SJSA1 (cell line): ENCODE measurements at regions not wholly inside any gene's neighbourhood (a gene's known extent, or its start where the extent isn't known, plus 50 kb on each side); places are given as distances from the start of the nearest gene placed in this dataset.

Source experiments
- DNase-seq, 2 experiments: peaks; one replicate each; pipeline ENCODE4 v3.0.0-alpha.2; 2015 to 2020; ENCODE audit warnings: low spot score in 2 of 2, low read depth in 1 of 2
- H3K27ac ChIP-seq: fragments of 250-450 bp; sonication (Bioruptor Pico); 2 replicates; pipeline ENCODE4 v1.5.1; 2020; ENCODE audit warnings: mild to moderate bottlenecking, moderate library complexity
- H3K27me3 ChIP-seq: fragments of 250-450 bp; sonication (Bioruptor Pico); replicated peaks from 2 replicates; pipeline ENCODE4 v1.5.1; 2020; ENCODE audit warnings: mild to moderate bottlenecking, moderate library complexity
- H3K36me3 ChIP-seq: fragments of 250-450 bp; sonication (Bioruptor Pico); 2 replicates; pipeline ENCODE4 v1.5.1; 2020; ENCODE audit warnings: mild to moderate bottlenecking
- H3K4me1 ChIP-seq: fragments of 250-450 bp; sonication (Bioruptor Pico); replicated peaks from 2 replicates; pipeline ENCODE4 v1.6.1; 2021; ENCODE audit warnings: mild to moderate bottlenecking
- H3K4me3 ChIP-seq: fragments of 250-450 bp; sonication (Bioruptor Pico); 2 replicates; pipeline ENCODE4 v1.5.1; 2020; ENCODE audit warnings: mild to moderate bottlenecking
- H3K9me3 ChIP-seq: fragments of 250-450 bp; sonication (Bioruptor Pico); replicated peaks from 2 replicates; pipeline ENCODE4 v1.5.1; 2020; ENCODE audit warnings: mild to moderate bottlenecking

- Histone ChIP-seq H3K4me3 (no peak overlapping the region), H3K27me3 (peaks cover 3% of the 10 kb centered on the region; the same call in 1 of the 2 replicates), H3K36me3 (no peaks in the 10 kb centered on the region), H3K4me1 (no peaks in the 10 kb centered on the region), H3K9me3 (no peaks in the 10 kb centered on the region), H3K27ac (no peak overlapping the region)
- no peak for DNase-seq
These were observed 534.5 kb downstream of the TNS3 start for GRCh38 chr7:47047384-47047783.

GRCh38 chr7:47046949-47047348, 535.0 kb downstream of the TNS3 start:
- DNase-seq = no peak
- Histone ChIP-seq H3K36me3 (no peaks in the 10 kb centered on the region), H3K27ac (no peak overlapping the region), H3K9me3 (no peaks in the 10 kb centered on the region), H3K4me3 (no peak overlapping the region), H3K4me1 (no peaks in the 10 kb centered on the region), H3K27me3 (peaks cover 3% of the 10 kb centered on the region; the same call in 1 of the 2 replicates)

- no peaks in the 10 kb centered on the region for H3K9me3 ChIP-seq
- peaks cover under 1% of the 10 kb centered on the region; the same call in 1 of the 2 replicates for H3K27me3 ChIP-seq
- H3K4me3 ChIP-seq = no peak overlapping the region
- DNase-seq = no peak
- no peak overlapping the region for H3K27ac ChIP-seq
- H3K4me1 ChIP-seq = no peaks in the 10 kb centered on the region
- H3K36me3 ChIP-seq = no peaks in the 10 kb centered on the region
These were observed 536.5 kb downstream of the TNS3 start for GRCh38 chr7:47045207-47046051.

- no peak overlapping the region for H3K4me3 ChIP-seq
- no peaks in the 10 kb centered on the region for H3K27me3 ChIP-seq
- no peaks in the 10 kb centered on the region for H3K36me3 ChIP-seq
- H3K27ac ChIP-seq = no peak overlapping the region
- no peaks in the 10 kb centered on the region for H3K9me3 ChIP-seq
- peaks cover 5% of the 10 kb centered on the region for H3K4me1 ChIP-seq
- DNase-seq = no peak
These were observed 537.3 kb downstream of the TNS3 start for GRCh38 chr7:47044625-47045024.

- H3K4me1 ChIP-seq = peaks cover 10% of the 10 kb centered on the region
- no peaks in the 10 kb centered on the region for H3K27me3 ChIP-seq
- H3K9me3 ChIP-seq = no peaks in the 10 kb centered on the region
- no peak overlapping the region for H3K4me3 ChIP-seq
- no peaks in the 10 kb centered on the region for H3K36me3 ChIP-seq
- H3K27ac ChIP-seq = no peak overlapping the region
- DNase-seq = no peak
These were observed 538.6 kb downstream of the TNS3 start for GRCh38 chr7:47043304-47043703.

GRCh38 chr7:47042669-47043068, 539.2 kb downstream of the TNS3 start:
- no peak for DNase-seq
- H3K27ac ChIP-seq = no peak overlapping the region
- no peak overlapping the region for H3K4me3 ChIP-seq
- peaks cover 10% of the 10 kb centered on the region for H3K4me1 ChIP-seq
- H3K27me3 ChIP-seq = no peaks in the 10 kb centered on the region
- no peaks in the 10 kb centered on the region for H3K9me3 ChIP-seq
- H3K36me3 ChIP-seq = no peaks in the 10 kb centered on the region

- Histone ChIP-seq H3K4me1 (peaks cover 10% of the 10 kb centered on the region), H3K4me3 (no peak overlapping the region), H3K27ac (no peak overlapping the region), H3K36me3 (no peaks in the 10 kb centered on the region), H3K27me3 (no peaks in the 10 kb centered on the region), H3K9me3 (no peaks in the 10 kb centered on the region)
- DNase-seq = no peak
These were observed 541.0 kb downstream of the TNS3 start for GRCh38 chr7:47040795-47041347.

- H3K36me3 ChIP-seq = no peaks in the 10 kb centered on the region
- no peaks in the 10 kb centered on the region for H3K27me3 ChIP-seq
- no peak overlapping the region for H3K4me3 ChIP-seq
- no peaks in the 10 kb centered on the region for H3K9me3 ChIP-seq
- H3K4me1 ChIP-seq = peaks cover 10% of the 10 kb centered on the region
- no peak for DNase-seq
- no peak overlapping the region for H3K27ac ChIP-seq
These were observed 542.0 kb downstream of the TNS3 start for GRCh38 chr7:47039904-47040303.

GRCh38 chr7:47039089-47039648, 542.7 kb downstream of the TNS3 start:
- H3K4me1 ChIP-seq = peaks cover 10% of the 10 kb centered on the region
- no peak for DNase-seq
- no peak overlapping the region for H3K27ac ChIP-seq
- no peak overlapping the region for H3K4me3 ChIP-seq
- no peaks in the 10 kb centered on the region for H3K36me3 ChIP-seq
- no peaks in the 10 kb centered on the region for H3K27me3 ChIP-seq
- no peaks in the 10 kb centered on the region for H3K9me3 ChIP-seq

GRCh38 chr7:47038621-47039020, 543.3 kb downstream of the TNS3 start:
- no peak overlapping the region for H3K27ac ChIP-seq
- DNase-seq = no peak
- peaks cover 10% of the 10 kb centered on the region for H3K4me1 ChIP-seq
- no peaks in the 10 kb centered on the region for H3K27me3 ChIP-seq
- no peaks in the 10 kb centered on the region for H3K9me3 ChIP-seq
- H3K4me3 ChIP-seq = no peak overlapping the region
- H3K36me3 ChIP-seq = no peaks in the 10 kb centered on the region

- Histone ChIP-seq H3K27me3 (no peaks in the 10 kb centered on the region), H3K27ac (no peak overlapping the region), H3K4me1 (peaks cover 10% of the 10 kb centered on the region)
These were observed 544.3 kb downstream of the TNS3 start for GRCh38 chr7:47037607-47038006.

GRCh38 chr7:47036909-47037308, 545.0 kb downstream of the TNS3 start:
- Histone ChIP-seq H3K4me1 (peaks cover 10% of the 10 kb centered on the region), H3K36me3 (no peaks in the 10 kb centered on the region), H3K4me3 (no peak overlapping the region), H3K27me3 (no peaks in the 10 kb centered on the region), H3K9me3 (no peaks in the 10 kb centered on the region), H3K27ac (no peak overlapping the region)
- DNase-seq = no peak

More at GRCh38 chr7:47037607-47038006, 544.3 kb downstream of the TNS3 start:
- no peaks in the 10 kb centered on the region for H3K9me3 ChIP-seq
- DNase-seq = no peak
- no peaks in the 10 kb centered on the region for H3K36me3 ChIP-seq
- no peak overlapping the region for H3K4me3 ChIP-seq

GRCh38 chr7:47035522-47035921, 546.4 kb downstream of the TNS3 start:
- Histone ChIP-seq H3K27ac (no peak overlapping the region), H3K4me3 (no peak overlapping the region), H3K9me3 (no peaks in the 10 kb centered on the region), H3K4me1 (peaks cover 10% of the 10 kb centered on the region), H3K36me3 (no peaks in the 10 kb centered on the region), H3K27me3 (no peaks in the 10 kb centered on the region)
- no peak for DNase-seq

GRCh38 chr7:47034180-47034579, 547.7 kb downstream of the TNS3 start:
- DNase-seq = no peak
- Histone ChIP-seq H3K4me3 (no peak overlapping the region), H3K36me3 (no peaks in the 10 kb centered on the region), H3K9me3 (no peaks in the 10 kb centered on the region), H3K27me3 (no peaks in the 10 kb centered on the region), H3K27ac (no peak overlapping the region), H3K4me1 (peaks cover under 1% of the 10 kb centered on the region)
